Stimulated activated CD4-positive, alpha-beta T cell treated with anti-CD3 and anti-CD28 coated beads, Interleukin-15, amount 100 ng/mL, for 24 hours (primary cell): ENCODE measurements at regions not wholly inside any gene's neighbourhood (a gene's known extent, or its start where the extent isn't known, plus 50 kb on each side); places are given as distances from the start of the nearest gene placed in this dataset.
"Not testable (repeated sequence)": the region's sequence is repeated elsewhere in the genome, so short reads cannot be mapped to it uniquely, and the experiment has no call there.

Experiments
- DNase-seq: peaks from one replicate; pipeline ENCODE4 v3.0.0-alpha.2; 2020

GRCh38 chrX:118216087-118216486 lies 99.5 kb upstream of the KLHL13 start:
- no peak for DNase-seq

- DNase-seq = no peak
These were observed 99.9 kb upstream of the KLHL13 start for GRCh38 chrX:118216509-118216908.

- no peak for DNase-seq
These were observed 101.5 kb upstream of the KLHL13 start for GRCh38 chrX:118218079-118218478.

- DNase-seq = no peak
These were observed 102.3 kb upstream of the KLHL13 start for GRCh38 chrX:118218940-118219339.

GRCh38 chrX:118219866-118220265 lies 103.3 kb upstream of the KLHL13 start:
- DNase-seq = no peak

- DNase-seq = no peak
These were observed 103.9 kb upstream of the KLHL13 start for GRCh38 chrX:118220509-118220908.

- DNase-seq = no peak
These were observed 104.7 kb upstream of the KLHL13 start for GRCh38 chrX:118221270-118221669.

GRCh38 chrX:118221733-118222132 lies 105.1 kb upstream of the KLHL13 start:
- DNase-seq = no peak

GRCh38 chrX:118222421-118222820 lies 105.8 kb upstream of the KLHL13 start:
- no peak for DNase-seq

GRCh38 chrX:118225711-118226428 lies 109.3 kb upstream of the KLHL13 start:
- DNase-seq = no peak

- no peak for DNase-seq
These were observed 111.4 kb upstream of the KLHL13 start for GRCh38 chrX:118228041-118228440.

- no peak for DNase-seq
These were observed 111.8 kb upstream of the KLHL13 start for GRCh38 chrX:118228456-118228855.

- no peak for DNase-seq
These were observed 114.4 kb upstream of the WDR44 start for GRCh38 chrX:118231464-118231863.

- no peak for DNase-seq
These were observed 106.6 kb upstream of the WDR44 start for GRCh38 chrX:118239178-118239870.

GRCh38 chrX:118239913-118240698 lies 105.8 kb upstream of the WDR44 start:
- DNase-seq = no peak

GRCh38 chrX:118246961-118247360 lies 98.9 kb upstream of the WDR44 start:
- DNase-seq = not testable (repeated sequence)

- DNase-seq = no peak
These were observed 96.8 kb upstream of the WDR44 start for GRCh38 chrX:118249146-118249545.

- DNase-seq = no peak
These were observed 95.5 kb upstream of the WDR44 start for GRCh38 chrX:118250445-118250844.

GRCh38 chrX:118251271-118251670 lies 94.6 kb upstream of the WDR44 start:
- no peak for DNase-seq

- DNase-seq = no peak
These were observed 92.9 kb upstream of the WDR44 start for GRCh38 chrX:118252967-118253366.

- DNase-seq = peak; percentile 49
These were observed 91.3 kb upstream of the WDR44 start for GRCh38 chrX:118254611-118255010.

- no peak for DNase-seq
These were observed 90.0 kb upstream of the WDR44 start for GRCh38 chrX:118255921-118256320.

- DNase-seq = no peak
These were observed 88.1 kb upstream of the WDR44 start for GRCh38 chrX:118257781-118258180.

- DNase-seq = no peak
These were observed 86.7 kb upstream of the WDR44 start for GRCh38 chrX:118259213-118259612.
